ENCODE measurements at regions not wholly inside any gene's neighbourhood (a gene's known extent, or its start where the extent isn't known, plus 50 kb on each side); places are given as distances from the start of the nearest gene placed in this dataset.

GRCh38 chrX:13266641-13267345, 53.1 kb downstream of the ATXN3L start:
- FAIRE-seq (peak; percentile 98), DNase-seq (ENCODE audit: insufficient read length) (no peak)
- TF ChIP-seq POLR2A (IDR thresholded peaks at IDR 0.05; ENCODE audit: low read depth, low read length) (no peak; the same call in 1 of the 2 replicates), POLR2AphosphoS5 (IDR thresholded peaks at IDR 0.05; ENCODE audit: low read depth, low read length) (no peak), TAF1 (IDR thresholded peaks at IDR 0.05; ENCODE audit: borderline replicate concordance, low read depth, low read length) (no peak)

GRCh38 chrX:13265549-13266132, 54.2 kb downstream of the ATXN3L start:
- FAIRE-seq (peak; percentile 85), DNase-seq (ENCODE audit: insufficient read length) (no peak)
- no peak for TF ChIP-seq POLR2A (IDR thresholded peaks at IDR 0.05; ENCODE audit: low read depth, low read length)
- no peak for TF ChIP-seq POLR2AphosphoS5 (IDR thresholded peaks at IDR 0.05; ENCODE audit: low read depth, low read length)
- no peak for TF ChIP-seq TAF1 (IDR thresholded peaks at IDR 0.05; ENCODE audit: borderline replicate concordance, low read depth, low read length)

- FAIRE-seq (no peak), DNase-seq (ENCODE audit: insufficient read length) (no peak)
- TF ChIP-seq POLR2AphosphoS5 (IDR thresholded peaks at IDR 0.05; ENCODE audit: low read depth, low read length): no peak
- TF ChIP-seq TAF1 (IDR thresholded peaks at IDR 0.05; ENCODE audit: borderline replicate concordance, low read depth, low read length): no peak
- no peak for TF ChIP-seq POLR2A (IDR thresholded peaks at IDR 0.05; ENCODE audit: low read depth, low read length)
These were observed 54.7 kb downstream of the ATXN3L start for GRCh38 chrX:13265111-13265510.

GRCh38 chrX:13263560-13264251, 56.1 kb downstream of the ATXN3L start:
- FAIRE-seq (peak; percentile 95), DNase-seq (ENCODE audit: insufficient read length) (no peak)
- TF ChIP-seq POLR2A (IDR thresholded peaks at IDR 0.05; ENCODE audit: low read depth, low read length) (peak; percentile 51), TAF1 (IDR thresholded peaks at IDR 0.05; ENCODE audit: borderline replicate concordance, low read depth, low read length) (no peak), POLR2AphosphoS5 (IDR thresholded peaks at IDR 0.05; ENCODE audit: low read depth, low read length) (peak; percentile 49)

GRCh38 chrX:13261348-13261747, 58.5 kb downstream of the ATXN3L start:
- no peak for TF ChIP-seq POLR2AphosphoS5 (IDR thresholded peaks at IDR 0.05; ENCODE audit: low read depth, low read length)
- no peak for TF ChIP-seq POLR2A (IDR thresholded peaks at IDR 0.05; ENCODE audit: low read depth, low read length)
- TF ChIP-seq TAF1 (IDR thresholded peaks at IDR 0.05; ENCODE audit: borderline replicate concordance, low read depth, low read length): no peak
- FAIRE-seq: no peak
- no peak for DNase-seq (ENCODE audit: insufficient read length)

- DNase-seq (ENCODE audit: insufficient read length) (no peak), FAIRE-seq (peak; percentile 90)
- no peak for TF ChIP-seq POLR2A (IDR thresholded peaks at IDR 0.05; ENCODE audit: low read depth, low read length)
- no peak for TF ChIP-seq TAF1 (IDR thresholded peaks at IDR 0.05; ENCODE audit: borderline replicate concordance, low read depth, low read length)
- TF ChIP-seq POLR2AphosphoS5 (IDR thresholded peaks at IDR 0.05; ENCODE audit: low read depth, low read length): no peak
These were observed 59.3 kb downstream of the ATXN3L start for GRCh38 chrX:13260598-13260997.

- no peak for FAIRE-seq
- DNase-seq (ENCODE audit: insufficient read length): no peak
- TF ChIP-seq POLR2A (IDR thresholded peaks at IDR 0.05; ENCODE audit: low read depth, low read length): no peak
- no peak for TF ChIP-seq TAF1 (IDR thresholded peaks at IDR 0.05; ENCODE audit: borderline replicate concordance, low read depth, low read length)
- TF ChIP-seq POLR2AphosphoS5 (IDR thresholded peaks at IDR 0.05; ENCODE audit: low read depth, low read length): no peak
These were observed 61.1 kb downstream of the ATXN3L start for GRCh38 chrX:13258725-13259124.

GRCh38 chrX:13258052-13258444, 61.8 kb downstream of the ATXN3L start:
- peak; percentile 96 for FAIRE-seq
- TF ChIP-seq POLR2AphosphoS5 (IDR thresholded peaks at IDR 0.05; ENCODE audit: low read depth, low read length) (peak; percentile 69; the same call in 1 of the 2 replicates), TAF1 (IDR thresholded peaks at IDR 0.05; ENCODE audit: borderline replicate concordance, low read depth, low read length) (no peak)

GRCh38 chrX:13257223-13258051, 62.4 kb downstream of the ATXN3L start:
- FAIRE-seq: peak; percentile 71
- TF ChIP-seq POLR2A (IDR thresholded peaks at IDR 0.05; ENCODE audit: low read depth, low read length) (no peak), POLR2AphosphoS5 (IDR thresholded peaks at IDR 0.05; ENCODE audit: low read depth, low read length) (no peak), TAF1 (IDR thresholded peaks at IDR 0.05; ENCODE audit: borderline replicate concordance, low read depth, low read length) (no peak)
- DNase-seq (ENCODE audit: insufficient read length): no peak

More at GRCh38 chrX:13258052-13258444, 61.8 kb downstream of the ATXN3L start:
- DNase-seq (ENCODE audit: insufficient read length): no peak

GRCh38 chrX:13256603-13257002, 63.2 kb downstream of the ATXN3L start:
- TF ChIP-seq POLR2AphosphoS5 (IDR thresholded peaks at IDR 0.05; ENCODE audit: low read depth, low read length) (no peak), POLR2A (IDR thresholded peaks at IDR 0.05; ENCODE audit: low read depth, low read length) (peak; percentile 16; the same call in 1 of the 2 replicates)
- peak; percentile 98 for FAIRE-seq
- no peak for DNase-seq (ENCODE audit: insufficient read length)

- FAIRE-seq (no peak), DNase-seq (ENCODE audit: insufficient read length) (no peak)
- TF ChIP-seq POLR2A (IDR thresholded peaks at IDR 0.05; ENCODE audit: low read depth, low read length) (no peak; the same call in 1 of the 2 replicates), POLR2AphosphoS5 (IDR thresholded peaks at IDR 0.05; ENCODE audit: low read depth, low read length) (no peak), TAF1 (IDR thresholded peaks at IDR 0.05; ENCODE audit: borderline replicate concordance, low read depth, low read length) (no peak)
These were observed 65.0 kb downstream of the ATXN3L start for GRCh38 chrX:13254870-13255269.

Data from GM12892 (cell line).